Right ventricle myocardium superior (tissue), 1 donor: ENCODE measurements at regions not wholly inside any gene's neighbourhood (a gene's known extent, or its start where the extent isn't known, plus 50 kb on each side); places are given as distances from the start of the nearest gene placed in this dataset.

Experiments
- ATAC-seq: fragments of 200-7000 bp; cut with Tn5 transposase; one replicate; pipeline ENCODE4 v1.9.1; 2020; ENCODE audit warnings: mild to moderate bottlenecking; ENCODE audit not compliant: poor library complexity
- DNase-seq: peaks from one replicate; pipeline ENCODE4 v3.0.0-alpha.2; 2020
- intact Hi-C: fragments of 100-400 bp; cut with DNase I; formaldehyde crosslinking; loops from one replicate; pipeline ENCODE4 v1.11.2; 2022
- donor health status: DM: no; HTN: yes; CAD: no; lungs with severe emphysema.

- ATAC-seq (no peak), DNase-seq (no peak)
- intact Hi-C loops, result no loop called here
Observed at GRCh38 chr5:14057289-14057688, 85.9 kb upstream of the TRIO start.

- intact Hi-C loops, result no loop called here
- ATAC-seq (no peak), DNase-seq (no peak)
Observed at GRCh38 chr5:14056039-14056438, 87.1 kb upstream of the TRIO start.

GRCh38 chr5:14054965-14055963, 87.9 kb upstream of the TRIO start:
- DNase-seq, result no peak
- ATAC-seq, result no peak
- intact Hi-C loops, result no loop called here

GRCh38 chr5:14054111-14054854, 88.9 kb upstream of the TRIO start:
- DNase-seq (no peak), ATAC-seq (no peak)
- intact Hi-C loops, result no loop called here

- DNase-seq, result no peak
- no peak for ATAC-seq
Observed at GRCh38 chr5:14050821-14051220, 92.3 kb upstream of the TRIO start.

GRCh38 chr5:14048434-14048833, 94.7 kb upstream of the TRIO start:
- intact Hi-C loops, result no loop called here
- ATAC-seq, result no peak
- DNase-seq, result no peak

More at GRCh38 chr5:14050821-14051220, 92.3 kb upstream of the TRIO start:
- intact Hi-C loops, result no loop called here

- intact Hi-C loops, result no loop called here
- DNase-seq, result no peak
- ATAC-seq, result peak; percentile 18
Observed at GRCh38 chr5:14041528-14042192, 97.2 kb upstream of the DNAH5 start.

GRCh38 chr5:14040542-14040941, 96.1 kb upstream of the DNAH5 start:
- no peak for DNase-seq
- ATAC-seq, result no peak
- intact Hi-C loops, result no loop called here

- intact Hi-C loops, result no loop called here
- DNase-seq (no peak), ATAC-seq (no peak)
Observed at GRCh38 chr5:14039576-14039975, 95.1 kb upstream of the DNAH5 start.

GRCh38 chr5:14039063-14039462, 94.6 kb upstream of the DNAH5 start:
- intact Hi-C loops, result no loop called here

GRCh38 chr5:14038341-14038959, 94.0 kb upstream of the DNAH5 start:
- intact Hi-C loops, result no loop called here
- ATAC-seq (no peak), DNase-seq (no peak)

More at GRCh38 chr5:14039063-14039462, 94.6 kb upstream of the DNAH5 start:
- ATAC-seq, result no peak
- DNase-seq, result no peak

GRCh38 chr5:14036947-14037346, 92.5 kb upstream of the DNAH5 start:
- DNase-seq (no peak), ATAC-seq (no peak)
- intact Hi-C loops, result no loop called here

- intact Hi-C loops, result no loop called here
- DNase-seq (no peak), ATAC-seq (no peak)
Observed at GRCh38 chr5:14036514-14036913, 92.0 kb upstream of the DNAH5 start.

GRCh38 chr5:14035859-14036503, 91.5 kb upstream of the DNAH5 start:
- intact Hi-C loops, result no loop called here
- peak; percentile 80 for ATAC-seq
- DNase-seq, result no peak

GRCh38 chr5:14034963-14035362, 90.5 kb upstream of the DNAH5 start:
- ATAC-seq, result no peak

GRCh38 chr5:14032918-14033317, 88.4 kb upstream of the DNAH5 start:
- DNase-seq (no peak), ATAC-seq (no peak)
- intact Hi-C loops, result no loop called here

More at GRCh38 chr5:14034963-14035362, 90.5 kb upstream of the DNAH5 start:
- DNase-seq, result no peak
- intact Hi-C loops, result no loop called here

GRCh38 chr5:14028938-14029584, 84.6 kb upstream of the DNAH5 start:
- intact Hi-C loops, result no loop called here
- DNase-seq, result no peak
- no peak for ATAC-seq

- intact Hi-C loops, result no loop called here
- ATAC-seq (no peak), DNase-seq (no peak)
Observed at GRCh38 chr5:14028188-14028587, 83.7 kb upstream of the DNAH5 start.
